ENCODE measurements at regions not wholly inside any gene's neighbourhood (a gene's known extent, or its start where the extent isn't known, plus 50 kb on each side); places are given as distances from the start of the nearest gene placed in this dataset.

GRCh38 chr2:114213808-114214207 is 228.6 kb upstream of the DPP10 start:
- TF ChIP-seq CTCF (IDR thresholded peaks at IDR 0.05 in 8 of 11, conservative IDR thresholded peaks at IDR 0.05 in 3 of 11), result no peak
- no peak for TF ChIP-seq POLR2A (IDR thresholded peaks at IDR 0.05)
